Activated CD8-positive, alpha-beta T cell treated with anti-CD3 and anti-CD28 coated beads, Interleukin-2, amount 10 ng/mL, durations not matched to agents 7 days and 5 days (primary cell): ENCODE measurements at regions not wholly inside any gene's neighbourhood (a gene's known extent, or its start where the extent isn't known, plus 50 kb on each side); places are given as distances from the start of the nearest gene placed in this dataset.
"Not testable (repeated sequence)": the region's sequence is repeated elsewhere in the genome, so short reads cannot be mapped to it uniquely, and the experiment has no call there.

Experiments
- ATAC-seq: fragments of 150-1000 bp; cut with Tn5 transposase; one replicate; pipeline ENCODE4 v1.10.0; 2021; ENCODE audit warnings: moderate library complexity
- CTCF ChIA-PET: fragments of 350-600 bp; sonication (Branson Sonifier 250); formaldehyde crosslinking; loops from one replicate; lab custom pipeline; 2021; ENCODE audit warnings: antibody characterized with exemption; lab: Charles Lee
- POLR2A ChIA-PET: fragments of 350-600 bp; sonication (Branson Sonifier 250); formaldehyde crosslinking; loops from one replicate; lab custom pipeline; 2021; ENCODE audit warnings: antibody characterized with exemption; lab: Charles Lee
- DNase-seq: peaks from one replicate; pipeline ENCODE4 v3.0.0-alpha.2; 2020
- H3K27ac Mint-ChIP-seq: one replicate; pipeline ENCODE4 v1.8.0; 2021; ENCODE audit warnings: mild to moderate bottlenecking, mixed read lengths
- H3K27me3 Mint-ChIP-seq: one replicate; pipeline ENCODE4 v1.8.0; 2021; ENCODE audit warnings: low read depth, mixed read lengths
- H3K36me3 Mint-ChIP-seq: one replicate; pipeline ENCODE4 v1.8.0; 2021; ENCODE audit warnings: low read depth, mixed read lengths
- H3K4me1 Mint-ChIP-seq: one replicate; pipeline ENCODE4 v1.8.0; 2021; ENCODE audit warnings: low read depth, mixed read lengths
- H3K4me3 Mint-ChIP-seq: one replicate; pipeline ENCODE4 v1.8.0; 2021; ENCODE audit warnings: mild to moderate bottlenecking, mixed read lengths
- H3K9me3 Mint-ChIP-seq: one replicate; pipeline ENCODE4 v1.8.0; 2022; ENCODE audit warnings: mixed read lengths; ENCODE audit not compliant: insufficient read depth

- H3K4me3 Mint-ChIP-seq: no peak overlapping the region
- ATAC-seq (no peak), DNase-seq (no peak)
- no peaks in the 10 kb centered on the region for H3K27me3 Mint-ChIP-seq
- no peaks in the 10 kb centered on the region for H3K4me1 Mint-ChIP-seq
- H3K9me3 Mint-ChIP-seq: no peaks in the 10 kb centered on the region
- POLR2A ChIA-PET: no interaction called here
- H3K36me3 Mint-ChIP-seq: no peaks in the 10 kb centered on the region
- no peak overlapping the region for H3K27ac Mint-ChIP-seq
- CTCF ChIA-PET: interaction anchor here (0.9 kb wide), 1 partner anchor 155 kb away, joined by 3 read pairs; no protein-coding TSS in a partner anchor
These were observed 76.8 kb upstream of the COX20 start for GRCh38 chr1:244758708-244759107.

DNA sequence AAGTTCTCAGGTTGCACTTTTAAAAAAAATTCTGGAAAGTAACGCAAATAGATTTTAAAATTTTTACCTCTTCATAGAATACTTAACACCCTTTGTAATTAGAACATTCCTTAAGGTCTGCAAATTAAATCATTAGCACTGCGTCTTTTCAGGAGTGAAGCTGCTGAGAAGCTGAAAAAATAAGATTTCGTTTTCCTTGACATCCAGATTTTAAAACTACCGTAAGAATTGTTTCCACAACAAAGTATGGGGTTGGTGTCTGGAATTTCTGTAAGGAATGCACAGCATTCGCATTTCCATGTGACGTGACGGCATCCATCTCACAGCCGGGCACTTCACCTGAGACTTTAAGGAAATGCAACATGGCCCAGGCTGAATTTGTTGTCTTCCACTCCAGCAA, 76.3 kb upstream of the COX20 start:
- no peak for DNase-seq
- Mint-ChIP-seq H3K9me3 (no peaks in the 10 kb centered on the region), H3K4me1 (no peaks in the 10 kb centered on the region), H3K27me3 (no peaks in the 10 kb centered on the region), H3K36me3 (no peaks in the 10 kb centered on the region), H3K27ac (no peak overlapping the region), H3K4me3 (no peak overlapping the region)
- ATAC-seq: no peak
- ChIA-PET CTCF (interaction anchor here (0.9 kb wide), 1 partner anchor 155 kb away, joined by 3 read pairs; no protein-coding TSS in a partner anchor), POLR2A (no interaction called here)

- Mint-ChIP-seq H3K36me3 (no peaks in the 10 kb centered on the region), H3K27me3 (no peaks in the 10 kb centered on the region), H3K4me1 (no peaks in the 10 kb centered on the region), H3K27ac (no peak overlapping the region), H3K9me3 (no peaks in the 10 kb centered on the region), H3K4me3 (no peak overlapping the region)
- CTCF ChIA-PET: no interaction called here
- DNase-seq (no peak), ATAC-seq (no peak)
- POLR2A ChIA-PET: no interaction called here
These were observed 75.0 kb upstream of the COX20 start for GRCh38 chr1:244760471-244760870.

- Mint-ChIP-seq H3K36me3 (no peaks in the 10 kb centered on the region), H3K4me1 (no peaks in the 10 kb centered on the region), H3K27ac (no peak overlapping the region), H3K27me3 (no peaks in the 10 kb centered on the region), H3K9me3 (no peaks in the 10 kb centered on the region), H3K4me3 (no peak overlapping the region)
- CTCF ChIA-PET: no interaction called here
- no peak for ATAC-seq
- DNase-seq: no peak
- POLR2A ChIA-PET: no interaction called here
These were observed 74.2 kb upstream of the COX20 start for GRCh38 chr1:244761279-244761678.

DNA sequence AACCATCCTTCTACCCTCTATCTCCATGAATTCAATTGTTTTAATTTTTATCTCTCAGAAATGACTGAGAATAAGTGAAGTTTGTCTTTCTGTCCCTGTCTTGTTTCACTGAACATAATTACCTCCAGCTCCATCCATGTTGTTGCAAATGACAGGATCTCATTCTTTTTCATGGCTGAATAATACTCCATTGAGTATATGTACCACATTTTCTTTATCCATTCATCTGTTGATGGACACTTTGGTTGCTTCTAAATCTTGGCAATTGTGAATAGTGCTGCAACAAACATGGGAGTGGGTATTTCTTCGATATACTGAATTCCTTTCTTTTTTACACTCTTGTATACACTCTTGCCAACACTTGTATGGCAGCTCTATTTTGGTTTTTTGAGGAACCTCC, 72.8 kb upstream of the COX20 start:
- DNase-seq (no peak), ATAC-seq (no peak)
- CTCF ChIA-PET: no interaction called here
- no peaks in the 10 kb centered on the region for H3K4me1 Mint-ChIP-seq
- peaks cover 6% of the 10 kb centered on the region for H3K27me3 Mint-ChIP-seq
- POLR2A ChIA-PET: no interaction called here
- no peak overlapping the region for H3K4me3 Mint-ChIP-seq
- H3K36me3 Mint-ChIP-seq: no peaks in the 10 kb centered on the region
- no peaks in the 10 kb centered on the region for H3K9me3 Mint-ChIP-seq
- no peak overlapping the region for H3K27ac Mint-ChIP-seq

DNA sequence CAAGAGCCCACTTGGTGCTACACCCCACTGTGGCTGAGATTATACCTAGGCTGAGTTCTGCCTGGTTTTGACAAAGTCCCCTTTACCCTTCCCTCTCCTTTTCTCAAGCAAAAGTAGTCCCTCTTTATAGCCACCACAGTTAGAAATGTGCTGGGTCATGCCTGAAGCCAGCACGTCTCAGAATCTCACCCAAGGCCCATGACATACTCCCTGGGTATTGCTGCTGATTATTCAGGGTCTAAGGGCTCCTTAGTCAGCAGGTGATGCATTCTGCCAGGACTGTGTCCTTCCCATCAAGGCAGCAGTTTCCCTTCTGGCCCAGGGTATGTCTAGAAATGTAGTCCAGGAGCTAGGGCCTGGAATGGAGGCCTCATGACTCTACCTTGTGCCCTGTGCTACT, 67.3 kb upstream of the COX20 start:
- no peaks in the 10 kb centered on the region for H3K9me3 Mint-ChIP-seq
- peaks cover 6% of the 10 kb centered on the region for H3K27me3 Mint-ChIP-seq
- CTCF ChIA-PET: no interaction called here
- H3K27ac Mint-ChIP-seq: no peak overlapping the region
- no peaks in the 10 kb centered on the region for H3K36me3 Mint-ChIP-seq
- DNase-seq (no peak), ATAC-seq (no peak)
- no peaks in the 10 kb centered on the region for H3K4me1 Mint-ChIP-seq
- POLR2A ChIA-PET: no interaction called here
- no peak overlapping the region for H3K4me3 Mint-ChIP-seq

- DNase-seq (no peak), ATAC-seq (no peak)
- Mint-ChIP-seq H3K27me3 (peaks cover 6% of the 10 kb centered on the region), H3K4me1 (no peaks in the 10 kb centered on the region), H3K36me3 (no peaks in the 10 kb centered on the region), H3K27ac (no peak overlapping the region), H3K9me3 (no peaks in the 10 kb centered on the region), H3K4me3 (no peak overlapping the region)
- ChIA-PET CTCF (no interaction called here), POLR2A (no interaction called here)
These were observed 66.7 kb upstream of the COX20 start for GRCh38 chr1:244768804-244769203.

- H3K4me3 Mint-ChIP-seq, H3K4me1 Mint-ChIP-seq, H3K27me3 Mint-ChIP-seq, DNase-seq, ATAC-seq, CTCF ChIA-PET, H3K36me3 Mint-ChIP-seq, POLR2A ChIA-PET, H3K27ac Mint-ChIP-seq, H3K9me3 Mint-ChIP-seq: not testable (repeated sequence)
These were observed 64.9 kb upstream of the COX20 start for GRCh38 chr1:244770556-244770955.

GRCh38 chr1:244773513-244773912, 61.9 kb upstream of the COX20 start:
- Mint-ChIP-seq H3K9me3 (no peaks in the 10 kb centered on the region), H3K4me1 (no peaks in the 10 kb centered on the region), H3K27me3 (no peaks in the 10 kb centered on the region), H3K27ac (no peak overlapping the region), H3K36me3 (no peaks in the 10 kb centered on the region), H3K4me3 (no peak overlapping the region)
- CTCF ChIA-PET: no interaction called here
- DNase-seq (no peak), ATAC-seq (no peak)
- POLR2A ChIA-PET: no interaction called here

- not testable (repeated sequence) for H3K9me3 Mint-ChIP-seq, H3K36me3 Mint-ChIP-seq, H3K27me3 Mint-ChIP-seq, H3K4me1 Mint-ChIP-seq, H3K4me3 Mint-ChIP-seq, ATAC-seq, H3K27ac Mint-ChIP-seq, DNase-seq
- ChIA-PET POLR2A (interaction anchor here (0.9 kb wide), 1 partner anchor 12 kb away, joined by 3 read pairs; no protein-coding TSS in a partner anchor), CTCF (interaction anchor here (0.7 to 1.5 kb wide), 2 partner anchors 24 to 265 kb away, joined by 3 read pairs; no protein-coding TSS in a partner anchor)
These were observed 58.7 kb upstream of the COX20 start for GRCh38 chr1:244776783-244777182.

DNA sequence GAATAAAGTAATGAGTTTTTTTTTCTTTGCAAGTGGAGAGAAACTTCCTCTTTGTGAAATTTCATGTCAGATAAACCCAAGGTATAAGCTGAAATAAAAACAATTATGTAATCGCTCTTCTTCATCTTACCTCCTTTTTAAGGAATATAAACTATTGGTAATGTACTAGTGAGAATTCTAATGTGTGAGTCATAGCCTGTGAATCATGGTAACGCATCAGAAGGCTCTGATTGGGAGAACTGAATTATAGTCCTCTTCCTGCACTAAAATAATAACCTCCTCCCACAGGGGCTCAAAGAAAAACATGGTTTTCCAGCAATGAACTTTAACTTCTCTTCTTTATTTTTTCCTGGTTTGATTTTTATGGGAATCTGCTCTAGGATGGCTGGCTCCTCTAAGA, 57.1 kb upstream of the COX20 start:
- ChIA-PET POLR2A (no interaction called here), CTCF (no interaction called here)
- H3K4me3 Mint-ChIP-seq: no peak overlapping the region
- H3K27ac Mint-ChIP-seq: no peak overlapping the region
- H3K27me3 Mint-ChIP-seq: no peaks in the 10 kb centered on the region
- H3K4me1 Mint-ChIP-seq: no peaks in the 10 kb centered on the region
- DNase-seq (no peak), ATAC-seq (no peak)
- H3K36me3 Mint-ChIP-seq: no peaks in the 10 kb centered on the region
- H3K9me3 Mint-ChIP-seq: no peaks in the 10 kb centered on the region

- CTCF ChIA-PET: no interaction called here
- no peak for ATAC-seq
- H3K27ac Mint-ChIP-seq: no peak overlapping the region
- POLR2A ChIA-PET: no interaction called here
- DNase-seq: no peak
- H3K4me1 Mint-ChIP-seq: no peaks in the 10 kb centered on the region
- no peaks in the 10 kb centered on the region for H3K27me3 Mint-ChIP-seq
- H3K9me3 Mint-ChIP-seq: no peaks in the 10 kb centered on the region
- H3K4me3 Mint-ChIP-seq: no peak overlapping the region
- no peaks in the 10 kb centered on the region for H3K36me3 Mint-ChIP-seq
These were observed 56.0 kb upstream of the COX20 start for GRCh38 chr1:244779410-244779809.

GRCh38 chr1:244780311-244780710, 55.1 kb upstream of the COX20 start:
- Mint-ChIP-seq H3K9me3 (no peaks in the 10 kb centered on the region), H3K27me3 (no peaks in the 10 kb centered on the region), H3K4me1 (no peaks in the 10 kb centered on the region), H3K4me3 (no peak overlapping the region), H3K27ac (no peak overlapping the region), H3K36me3 (no peaks in the 10 kb centered on the region)
- ATAC-seq (no peak), DNase-seq (no peak)
- CTCF ChIA-PET: no interaction called here
- POLR2A ChIA-PET: no interaction called here
